GM23338 (cell line): ENCODE measurements at regions not wholly inside any gene's neighbourhood (a gene's known extent, or its start where the extent isn't known, plus 50 kb on each side); places are given as distances from the start of the nearest gene placed in this dataset.

Experiments
- ATAC-seq: fragments of 200-7000 bp; cut with Tn5 transposase; 3 replicates; pipeline ENCODE4 v1.9.1; 2020
- DNase-seq: peaks from one replicate; pipeline ENCODE4 v3.0.0-alpha.2; 2015; ENCODE audit warnings: low spot score
- H2AFZ ChIP-seq: fragments of 200-600 bp; sonication (generic); 2 replicates; pipeline ENCODE4 v1.8.0; 2016; ENCODE audit warnings: antibody characterized with exemption, mild to moderate bottlenecking, moderate library complexity
- H3F3A ChIP-seq: fragments of 200-600 bp; sonication (generic); replicated peaks from 2 replicates; pipeline ENCODE4 v1.8.0; 2017; ENCODE audit warnings: antibody characterized with exemption, mixed run types, low read depth
- H3K27ac ChIP-seq: fragments of 200-600 bp; sonication (generic); 2 replicates; pipeline ENCODE4 v1.6.1; 2016; ENCODE audit warnings: low read depth
- H3K27me3 ChIP-seq: fragments of 200-600 bp; sonication (generic); 2 replicates; pipeline ENCODE4 v1.8.0; 2016; ENCODE audit warnings: mild to moderate bottlenecking, mixed run types, moderate library complexity; ENCODE audit not compliant: insufficient read depth
- H3K36me3 ChIP-seq: fragments of 200-600 bp; sonication (generic); 2 replicates; pipeline ENCODE4 v1.8.0; 2016; ENCODE audit warnings: mild to moderate bottlenecking; ENCODE audit not compliant: insufficient read depth
- H3K4me1 ChIP-seq: fragments of 200-600 bp; sonication (generic); 2 replicates; pipeline ENCODE4 v1.8.0; 2016; ENCODE audit warnings: mild to moderate bottlenecking, moderate library complexity; ENCODE audit not compliant: insufficient read depth
- H3K4me2 ChIP-seq: fragments of 200-600 bp; sonication (generic); 2 replicates; pipeline ENCODE4 v1.7.1; 2017; ENCODE audit warnings: mixed run types
- H3K4me3 ChIP-seq: fragments of 200-600 bp; sonication (generic); 2 replicates; pipeline ENCODE4 v1.6.1; 2016; ENCODE audit warnings: mixed run types
- H3K79me2 ChIP-seq: fragments of 200-600 bp; sonication (generic); replicated peaks from 2 replicates; pipeline ENCODE4 v1.8.0; 2017; ENCODE audit warnings: mild to moderate bottlenecking; ENCODE audit not compliant: insufficient read depth
- H3K9me2 ChIP-seq: fragments of 200-600 bp; sonication (generic); 2 replicates; pipeline ENCODE4 v1.8.0; 2017; ENCODE audit not compliant: insufficient read depth
- H4K20me1 ChIP-seq: fragments of 200-600 bp; sonication (generic); replicated peaks from 2 replicates; pipeline ENCODE4 v1.8.0; 2017; ENCODE audit warnings: mild to moderate bottlenecking; ENCODE audit not compliant: insufficient read depth
- H3K27ac Mint-ChIP-seq: 2 replicates; pipeline ENCODE4 v1.8.0; 2020; ENCODE audit warnings: inconsistent platforms, mild to moderate bottlenecking, moderate library complexity, mixed read lengths
- H3K27me3 Mint-ChIP-seq: 3 replicates; pipeline ENCODE4 v1.8.0; 2022; ENCODE audit warnings: low read depth, mild to moderate bottlenecking, moderate library complexity, mixed read lengths, inconsistent platforms; ENCODE audit not compliant: insufficient read depth, poor library complexity
- H3K36me3 Mint-ChIP-seq: 3 replicates; pipeline ENCODE4 v1.8.0; 2021; ENCODE audit warnings: low read depth, mild to moderate bottlenecking, inconsistent platforms, moderate library complexity, mixed read lengths
- H3K4me1 Mint-ChIP-seq: 3 replicates; pipeline ENCODE4 v1.8.0; 2020; ENCODE audit warnings: mild to moderate bottlenecking, inconsistent platforms, mixed read lengths
- H3K4me3 Mint-ChIP-seq: 3 replicates; pipeline ENCODE4 v1.8.0; 2021; ENCODE audit warnings: moderate library complexity, mild to moderate bottlenecking, inconsistent platforms, mixed read lengths
- H3K9me3 Mint-ChIP-seq: 3 replicates; pipeline ENCODE4 v1.8.0; 2020; ENCODE audit warnings: moderate library complexity, mild to moderate bottlenecking, inconsistent platforms, mixed read lengths
- CTCF ChIP-seq, 2 experiments: fragments of 200-600 bp in 1 of 2; sonication (generic) in 1 of 2; conservative IDR thresholded peaks; 2 replicates each; pipeline versions ENCODE4 v1.5.1 to v1.6.1; 2016 to 2017; ENCODE audit warnings: antibody characterized with exemption in 2 of 2, low read depth in 2 of 2, mild to moderate bottlenecking in 2 of 2, moderate library complexity in 1 of 2
- EZH2 ChIP-seq: fragments of 200-600 bp; sonication (generic); IDR thresholded peaks from one replicate; pipeline ENCODE4 v1.8.0; 2017; ENCODE audit warnings: antibody characterized with exemption, mild to moderate bottlenecking, low read depth; ENCODE audit not compliant: unreplicated experiment
- EZH2phosphoT487 ChIP-seq: fragments of 200-600 bp; sonication (generic); IDR thresholded peaks from one replicate; pipeline ENCODE4 v1.8.1; 2018; ENCODE audit warnings: antibody characterized with exemption; ENCODE audit not compliant: unreplicated experiment
- JUNB ChIP-seq: IDR thresholded peaks from one replicate; pipeline ENCODE4 v1.6.1; 2016; ENCODE audit warnings: antibody characterized with exemption; ENCODE audit not compliant: unreplicated experiment
- NANOG ChIP-seq: IDR thresholded peaks from 2 replicates; pipeline ENCODE4 v1.6.1; 2016; ENCODE audit warnings: antibody characterized with exemption, borderline replicate concordance
- POLR2AphosphoS5 ChIP-seq: IDR thresholded peaks from 2 replicates; pipeline ENCODE4 v1.6.1; 2016; ENCODE audit warnings: antibody characterized with exemption, low read depth
- STAT1 ChIP-seq: IDR thresholded peaks from one replicate; pipeline ENCODE4 v1.6.1; 2016; ENCODE audit warnings: antibody characterized with exemption; ENCODE audit not compliant: unreplicated experiment
- ZNF331 ChIP-seq: fragments of 250-450 bp; sonication (Bioruptor Pico); IDR thresholded peaks from 2 replicates; pipeline ENCODE4 v1.5.0; 2020; ENCODE audit warnings: low read depth, mild to moderate bottlenecking, moderate library complexity
- ZNF462 ChIP-seq: fragments of 250-450 bp; sonication (Bioruptor Pico); IDR thresholded peaks from 2 replicates; pipeline ENCODE4 v1.5.0; 2020; ENCODE audit warnings: mild to moderate bottlenecking, moderate library complexity

DNA sequence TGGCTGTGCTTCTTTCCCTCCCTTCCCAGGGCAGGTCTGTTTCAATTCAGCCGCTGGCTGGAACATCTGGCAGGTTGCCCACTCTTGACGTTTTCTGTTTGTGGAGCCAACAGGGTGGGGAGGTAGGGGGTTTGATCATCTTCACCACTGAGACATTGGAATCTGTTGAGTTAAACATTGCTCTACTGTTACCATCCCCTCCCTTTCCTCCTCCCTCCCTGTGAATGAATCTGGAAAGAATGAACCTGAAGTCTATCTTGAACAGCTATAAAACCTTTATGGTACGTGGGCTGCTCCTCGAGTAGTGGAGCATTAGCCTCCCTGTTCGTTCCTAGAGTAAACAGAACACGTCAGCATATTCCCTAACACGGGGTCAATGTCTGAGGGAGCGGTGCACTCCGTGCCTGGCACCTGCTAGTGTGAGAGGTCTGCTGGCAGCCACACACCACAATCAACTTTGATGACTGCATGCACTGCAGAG lies 249.9 kb upstream of the RBBP8 start (continued):
- TF ChIP-seq ZNF462 (CRISPR knock-in tag), result no peak

DNA sequence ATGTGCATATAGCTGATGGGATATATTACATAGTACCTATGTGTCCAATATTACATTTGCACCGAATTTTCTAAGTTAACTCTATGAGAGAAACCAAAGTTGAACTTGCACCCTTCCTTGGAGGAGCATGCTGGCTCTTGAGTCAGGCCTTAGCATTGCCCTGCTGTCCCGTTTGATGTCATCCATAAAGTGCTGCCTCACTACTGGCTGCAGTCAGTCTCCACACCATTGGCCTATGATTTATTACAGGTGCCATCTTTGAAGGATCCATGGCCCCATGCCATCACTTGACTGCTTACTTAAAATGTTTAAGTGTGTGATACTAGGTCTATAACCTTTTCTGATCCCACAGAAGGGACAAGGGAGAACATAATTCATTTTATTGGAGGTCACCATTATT lies 249.3 kb upstream of the RBBP8 start:
- H3K36me3 Mint-ChIP-seq, result peaks cover 6% of the 10 kb centered on the region; the same call in 2 of the 3 replicates
- Histone ChIP-seq H3K79me2 (no peaks in the 10 kb centered on the region), H3K9me2 (no peaks in the 10 kb centered on the region), H3K4me3 (no peak overlapping the region), H3F3A (no peaks in the 10 kb centered on the region), H3K27me3 (no peaks in the 10 kb centered on the region), H4K20me1 (no peaks in the 10 kb centered on the region), H3K36me3 (no peaks in the 10 kb centered on the region), H3K4me2 (no peak overlapping the region), H3K27ac (no peak overlapping the region), H2AFZ (no peak overlapping the region), H3K4me1 (no peaks in the 10 kb centered on the region)
- H3K4me1 Mint-ChIP-seq, result no peaks in the 10 kb centered on the region
- H3K4me3 Mint-ChIP-seq, result no peak overlapping the region
- ATAC-seq, result no peak
- H3K27ac Mint-ChIP-seq, result no peak overlapping the region
- no peak for DNase-seq
- peaks cover 7% of the 10 kb centered on the region; the same call in 2 of the 3 replicates for H3K9me3 Mint-ChIP-seq
- H3K27me3 Mint-ChIP-seq, result no peaks in the 10 kb centered on the region
- no peak for TF ChIP-seq NANOG
- TF ChIP-seq ZNF331 (CRISPR knock-in tag), result no peak
- TF ChIP-seq EZH2, result no peak
- no peak for TF ChIP-seq STAT1
- no peak for TF ChIP-seq ZNF462 (CRISPR knock-in tag)
- no peak for TF ChIP-seq EZH2phosphoT487
- TF ChIP-seq JUNB, result no peak
- no peak for TF ChIP-seq POLR2AphosphoS5
- TF ChIP-seq CTCF (conservative IDR thresholded peaks at IDR 0.05; ENCODE audit: low read depth in 2 of 2), result no peak
